Upper lobe of left lung (tissue), 6 donors: ENCODE measurements at regions not wholly inside any gene's neighbourhood (a gene's known extent, or its start where the extent isn't known, plus 50 kb on each side); places are given as distances from the start of the nearest gene placed in this dataset.
A peak's percentile ranks its signal among the peaks of the same experiment; 100 is the strongest.

Source experiments
- ATAC-seq, 2 donors: fragments of 200-7000 bp; cut with Tn5 transposase; one replicate each; pipeline ENCODE4 v1.9.1; 2022; ENCODE audit warnings: mild to moderate bottlenecking in 2 of 2, moderate library complexity in 2 of 2; ENCODE audit not compliant: low FRiP score in 2 of 2
- DNase-seq, 2 donors: peaks; one replicate each; pipeline ENCODE4 v3.0.0-alpha.2; 2019 to 2020
- H3K27ac ChIP-seq, 4 donors: fragments of 200-600 bp; sonication (generic); one replicate each; pipeline ENCODE4 v1.5.1; 2016 to 2019
- H3K27me3 ChIP-seq, 4 donors: fragments of 200-600 bp; sonication (generic); one replicate each; pipeline ENCODE4 v1.5.1; 2017 to 2019
- H3K36me3 ChIP-seq, 4 donors: fragments of 200-600 bp; sonication (generic); one replicate each; pipeline ENCODE4 v1.5.1; 2016 to 2019
- H3K4me1 ChIP-seq, 4 donors: fragments of 200-600 bp; sonication (generic); one replicate each; pipeline ENCODE4 v1.5.1; 2018 to 2019
- H3K4me3 ChIP-seq, 4 donors: fragments of 200-600 bp; sonication (generic); one replicate each; pipeline ENCODE4 v1.5.1; 2017 to 2019; ENCODE audit warnings: mild to moderate bottlenecking in 2 of 4, moderate library complexity in 1 of 4
- H3K9me3 ChIP-seq, 4 donors: fragments of 200-600 bp; sonication (generic); one replicate each; pipeline ENCODE4 v1.5.1; 2018 to 2019
- EP300 ChIP-seq, 4 donors: sonication (generic); formaldehyde crosslinking; IDR thresholded peaks; one replicate each; pipeline ENCODE4 v1.5.1; 2017; ENCODE audit warnings: antibody characterized with exemption in 4 of 4, control low read depth in 2 of 4
- POLR2A ChIP-seq, 4 donors: fragments of 450-650 bp; IDR thresholded peaks; one replicate each; pipeline ENCODE4 v1.5.1; 2016 to 2017; ENCODE audit warnings: antibody characterized with exemption in 4 of 4, mild to moderate bottlenecking in 2 of 4
- POLR2AphosphoS5 ChIP-seq, 2 donors: sonication (generic); formaldehyde crosslinking; IDR thresholded peaks; one replicate each; pipeline ENCODE4 v1.5.1; 2017; ENCODE audit warnings: antibody characterized with exemption in 2 of 2
- WGBS, 2 donors: methylation state at CpG; one replicate each; pipeline ENCODE4 v1.1.5; 2017 to 2018; 5-methylcytosine and 5-hydroxymethylcytosine counted together
- TF ChIP-seq, protein P1 (sequence below), 6 experiments: fragments of 450-650 bp in 4 of 6; fragments of 200-600 bp in 2 of 6; sonication (generic) in 2 of 6; IDR thresholded peaks; one replicate each; pipeline ENCODE4 v1.5.1; 2016 to 2019; ENCODE audit warnings: antibody characterized with exemption in 6 of 6
- donor health status: DM: no; HTN: no; CAD: no; lungs with moderate emphysema.
- donor health status: DM: no; HTN: yes; CAD: no; lungs with severe emphysema.

DNA sequence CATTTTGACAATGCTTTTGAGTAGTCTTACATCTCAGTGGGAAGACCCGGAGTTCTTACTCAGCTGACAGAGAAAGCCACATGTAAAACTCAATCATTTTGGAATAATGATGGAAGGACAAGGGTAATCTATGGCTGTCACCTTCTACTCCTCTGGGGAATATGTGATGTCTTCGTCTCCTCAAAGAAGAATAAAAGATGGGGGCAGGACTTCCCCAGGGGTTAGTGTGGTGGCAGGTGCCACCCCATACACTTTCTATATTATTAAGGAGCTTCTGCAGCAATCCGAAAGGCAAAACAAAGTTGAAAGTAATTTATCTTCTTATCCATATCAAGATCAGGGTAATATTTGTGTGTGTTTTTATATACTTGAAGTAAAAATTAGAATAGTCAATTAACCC is 180.4 kb upstream of the TOPAZ1 start:
- no peak overlapping the region for H3K4me3 ChIP-seq
- no peaks in the 10 kb centered on the region for H3K27me3 ChIP-seq
- DNase-seq = no peak
- H3K36me3 ChIP-seq = no peaks in the 10 kb centered on the region
- TF ChIP-seq, protein P1, sequence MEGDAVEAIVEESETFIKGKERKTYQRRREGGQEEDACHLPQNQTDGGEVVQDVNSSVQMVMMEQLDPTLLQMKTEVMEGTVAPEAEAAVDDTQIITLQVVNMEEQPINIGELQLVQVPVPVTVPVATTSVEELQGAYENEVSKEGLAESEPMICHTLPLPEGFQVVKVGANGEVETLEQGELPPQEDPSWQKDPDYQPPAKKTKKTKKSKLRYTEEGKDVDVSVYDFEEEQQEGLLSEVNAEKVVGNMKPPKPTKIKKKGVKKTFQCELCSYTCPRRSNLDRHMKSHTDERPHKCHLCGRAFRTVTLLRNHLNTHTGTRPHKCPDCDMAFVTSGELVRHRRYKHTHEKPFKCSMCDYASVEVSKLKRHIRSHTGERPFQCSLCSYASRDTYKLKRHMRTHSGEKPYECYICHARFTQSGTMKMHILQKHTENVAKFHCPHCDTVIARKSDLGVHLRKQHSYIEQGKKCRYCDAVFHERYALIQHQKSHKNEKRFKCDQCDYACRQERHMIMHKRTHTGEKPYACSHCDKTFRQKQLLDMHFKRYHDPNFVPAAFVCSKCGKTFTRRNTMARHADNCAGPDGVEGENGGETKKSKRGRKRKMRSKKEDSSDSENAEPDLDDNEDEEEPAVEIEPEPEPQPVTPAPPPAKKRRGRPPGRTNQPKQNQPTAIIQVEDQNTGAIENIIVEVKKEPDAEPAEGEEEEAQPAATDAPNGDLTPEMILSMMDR (IDR thresholded peaks at IDR 0.05) = no peak
- TF ChIP-seq POLR2A (IDR thresholded peaks at IDR 0.05) (no peak), POLR2AphosphoS5 (IDR thresholded peaks at IDR 0.05) (no peak), EP300 (IDR thresholded peaks at IDR 0.05) (no peak)
- WGBS, 2 donors = 83 to 84% methylated on average over 3 of the region's 3 CpGs
- H3K4me1 ChIP-seq = peaks cover 0 to 9% (median 0%) of the 10 kb centered on the region in 4 donors
- no peak for ATAC-seq
- no peaks in the 10 kb centered on the region for H3K9me3 ChIP-seq
- H3K27ac ChIP-seq = no peak overlapping the region

DNA sequence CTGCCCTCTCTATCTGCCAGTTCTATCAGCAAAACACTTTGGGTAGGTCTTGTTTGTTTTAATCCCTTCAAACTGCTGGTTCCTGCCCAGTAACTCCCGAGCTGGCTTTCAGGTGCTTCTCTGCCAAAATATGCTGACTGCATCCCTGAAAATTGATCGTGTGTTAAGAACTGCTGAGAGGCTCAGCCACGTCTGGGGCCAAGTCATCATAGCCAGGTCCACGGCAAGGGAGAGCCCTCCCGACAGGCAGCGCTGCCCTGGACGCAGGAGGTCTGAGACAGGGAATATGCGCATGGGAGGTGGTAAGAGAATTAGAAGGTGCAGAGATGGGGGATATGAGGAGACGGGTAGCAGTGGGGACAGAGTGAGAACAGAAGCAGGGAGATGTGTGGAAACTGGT is 179.7 kb upstream of the TOPAZ1 start:
- ATAC-seq (no peak), DNase-seq (no peak)
- no peak overlapping the region for H3K4me3 ChIP-seq
- no peaks in the 10 kb centered on the region for H3K9me3 ChIP-seq
- H3K36me3 ChIP-seq = no peaks in the 10 kb centered on the region
- no peak for TF ChIP-seq POLR2A (IDR thresholded peaks at IDR 0.05)
- no peak for TF ChIP-seq EP300 (IDR thresholded peaks at IDR 0.05)
- no peak for TF ChIP-seq POLR2AphosphoS5 (IDR thresholded peaks at IDR 0.05)
- TF ChIP-seq, protein P1 (IDR thresholded peaks at IDR 0.05) = no peak
- H3K27ac ChIP-seq = no peak overlapping the region
- H3K27me3 ChIP-seq = no peaks in the 10 kb centered on the region
- WGBS, 2 donors = 47 to 58% methylated on average over 9 of the region's 9 CpGs
- H3K4me1 ChIP-seq = peaks cover 0 to 9% (median 0%) of the 10 kb centered on the region in 4 donors

DNA sequence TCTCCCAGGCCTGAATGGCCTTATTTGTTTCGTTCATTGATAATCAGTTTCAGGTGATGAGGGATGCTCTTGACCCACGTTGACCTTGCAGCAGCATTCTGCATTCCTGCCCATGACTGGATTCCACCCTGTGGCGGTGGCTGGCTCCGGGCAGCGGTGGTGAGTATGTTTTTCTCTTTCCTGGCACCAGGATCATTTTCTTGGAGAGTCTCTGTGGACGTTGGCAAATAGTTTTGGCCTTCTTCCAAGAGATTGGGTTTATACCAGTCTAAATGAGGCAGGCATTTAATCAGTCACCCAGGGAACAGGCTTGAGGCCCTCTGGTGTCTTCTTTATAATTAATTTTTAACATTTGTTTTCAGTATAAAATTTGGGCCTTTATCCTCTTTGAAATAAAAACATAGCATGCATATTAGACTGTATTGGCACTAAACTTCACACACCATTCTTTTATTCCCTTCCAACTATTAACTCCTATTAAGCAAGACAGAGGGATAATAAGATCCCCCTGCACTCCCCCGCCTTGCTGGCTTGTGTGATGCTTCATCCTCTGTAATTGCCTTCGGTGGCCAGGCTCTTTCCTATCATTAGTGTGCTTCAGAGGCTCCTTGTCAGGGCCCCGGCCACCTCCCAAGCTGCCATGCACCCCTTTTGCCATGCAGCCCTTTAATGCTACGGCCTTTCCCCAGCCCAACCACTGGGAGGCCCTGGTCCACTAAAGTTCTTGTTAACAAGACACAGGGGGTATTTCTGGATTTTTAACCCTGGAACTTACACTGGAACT is 176.2 kb upstream of the TOPAZ1 start:
- Histone ChIP-seq H3K36me3 (no peaks in the 10 kb centered on the region), H3K4me1 (no peaks in the 10 kb centered on the region), H3K27me3 (no peaks in the 10 kb centered on the region), H3K27ac (no peak overlapping the region), H3K9me3 (no peaks in the 10 kb centered on the region), H3K4me3 (no peak overlapping the region)
- no peak for TF ChIP-seq POLR2A (IDR thresholded peaks at IDR 0.05)
- TF ChIP-seq, protein P1 (IDR thresholded peaks at IDR 0.05) = no peak
- no peak for TF ChIP-seq POLR2AphosphoS5 (IDR thresholded peaks at IDR 0.05)
- no peak for TF ChIP-seq EP300 (IDR thresholded peaks at IDR 0.05)
- DNase-seq (peak in 1 of 2 donors; percentile 36), ATAC-seq (peak; percentile 16 to 57)
- WGBS, 2 donors = 52 to 61% methylated on average over 10 of the region's 10 CpGs

DNA sequence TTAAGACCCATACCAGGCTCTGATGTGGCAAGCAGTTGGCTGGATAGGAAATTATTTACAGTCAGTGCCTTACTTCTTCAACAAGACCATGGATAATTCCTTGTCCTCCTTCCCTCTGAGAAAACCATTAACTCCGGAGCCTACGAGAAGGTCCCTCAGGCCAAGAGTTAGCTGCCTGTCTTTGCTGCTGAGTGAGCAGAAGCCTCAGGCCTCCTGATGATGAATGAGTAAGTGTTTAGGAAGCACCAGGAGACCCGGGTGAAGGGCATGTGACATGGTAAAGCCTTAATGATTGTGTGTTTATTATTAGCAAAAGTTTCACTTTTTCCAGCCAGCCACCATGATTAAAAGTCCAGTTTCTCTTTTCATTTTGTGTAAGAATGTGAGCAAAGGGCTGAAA is 174.9 kb upstream of the TOPAZ1 start:
- 69 to 70% methylated on average over 3 of the region's 3 CpGs for WGBS, 2 donors
- H3K36me3 ChIP-seq = no peaks in the 10 kb centered on the region
- no peaks in the 10 kb centered on the region for H3K9me3 ChIP-seq
- DNase-seq (no peak), ATAC-seq (no peak)
- H3K27me3 ChIP-seq = no peaks in the 10 kb centered on the region
- TF ChIP-seq, protein P1 (IDR thresholded peaks at IDR 0.05) = no peak
- TF ChIP-seq POLR2A (IDR thresholded peaks at IDR 0.05) = no peak
- TF ChIP-seq POLR2AphosphoS5 (IDR thresholded peaks at IDR 0.05) = no peak
- no peak for TF ChIP-seq EP300 (IDR thresholded peaks at IDR 0.05)
- H3K27ac ChIP-seq = no peak overlapping the region
- no peaks in the 10 kb centered on the region for H3K4me1 ChIP-seq
- no peak overlapping the region for H3K4me3 ChIP-seq

DNA sequence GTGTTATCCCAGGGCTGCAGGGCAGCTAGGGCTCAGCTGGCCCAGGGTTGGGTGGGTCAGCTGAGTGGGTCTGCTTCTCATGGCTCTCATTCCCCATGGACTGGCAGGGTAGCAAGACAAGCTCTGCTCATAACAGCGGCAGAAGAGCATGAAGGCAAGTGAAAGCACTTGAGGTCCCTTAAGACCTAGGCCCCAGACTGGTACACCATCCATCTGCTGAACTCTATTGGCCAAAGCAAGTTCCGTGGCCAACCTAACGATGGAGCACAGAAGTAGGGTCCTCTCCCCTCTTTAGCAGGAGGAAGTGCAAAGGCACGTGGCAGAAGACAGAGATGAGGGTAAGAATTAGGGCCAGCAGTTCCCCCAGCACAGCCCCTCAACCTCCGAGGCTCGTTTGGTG is 174.3 kb upstream of the TOPAZ1 start:
- ATAC-seq (no peak), DNase-seq (no peak)
- H3K4me1 ChIP-seq = no peaks in the 10 kb centered on the region
- H3K4me3 ChIP-seq = no peak overlapping the region
- TF ChIP-seq POLR2AphosphoS5 (IDR thresholded peaks at IDR 0.05) (no peak), POLR2A (IDR thresholded peaks at IDR 0.05) (no peak), EP300 (IDR thresholded peaks at IDR 0.05) (no peak)
- TF ChIP-seq, protein P1 (IDR thresholded peaks at IDR 0.05) = no peak
- H3K27me3 ChIP-seq = no peaks in the 10 kb centered on the region
- no peaks in the 10 kb centered on the region for H3K36me3 ChIP-seq
- H3K9me3 ChIP-seq = no peaks in the 10 kb centered on the region
- 75 to 81% methylated on average over 6 of the region's 6 CpGs for WGBS, 2 donors
- H3K27ac ChIP-seq = no peak overlapping the region
